ENCODE measurements at regions not wholly inside any gene's neighbourhood (a gene's known extent, or its start where the extent isn't known, plus 50 kb on each side); places are given as distances from the start of the nearest gene placed in this dataset.
A peak's percentile ranks its signal among the peaks of the same experiment; 100 is the strongest.

- Mint-ChIP-seq H3K27me3 (ENCODE audit: low read depth) (peaks cover 5% of the 10 kb centered on the region), H3K9me3 (no peaks in the 10 kb centered on the region), H3K4me3 (no peak overlapping the region), H3K27ac (ENCODE audit: unreplicated experiment) (no peak overlapping the region), H3K36me3 (ENCODE audit: low read depth) (no peaks in the 10 kb centered on the region), H3K4me1 (peaks cover 8% of the 10 kb centered on the region)
- no peak for DNase-seq (ENCODE audit: low read depth, low spot score)
- no peak for TF ChIP-seq CTCF (conservative IDR thresholded peaks at IDR 0.05)
Observed at GRCh38 chr3:20321391-20322047, 135.5 kb upstream of the SGO1 start.

GRCh38 chr3:20320489-20320888, 134.5 kb upstream of the SGO1 start:
- Mint-ChIP-seq H3K27me3 (ENCODE audit: low read depth) (peaks cover 5% of the 10 kb centered on the region), H3K27ac (ENCODE audit: unreplicated experiment) (peak overlapping the region; percentile 3), H3K36me3 (ENCODE audit: low read depth) (no peaks in the 10 kb centered on the region)

GRCh38 chr3:20319551-20319950, 133.5 kb upstream of the SGO1 start:
- Mint-ChIP-seq H3K9me3 (no peaks in the 10 kb centered on the region), H3K27ac (ENCODE audit: unreplicated experiment) (no peak overlapping the region), H3K4me3 (no peak overlapping the region), H3K36me3 (ENCODE audit: low read depth) (no peaks in the 10 kb centered on the region), H3K4me1 (peaks cover 8% of the 10 kb centered on the region), H3K27me3 (ENCODE audit: low read depth) (peaks cover 5% of the 10 kb centered on the region)
- TF ChIP-seq CTCF (conservative IDR thresholded peaks at IDR 0.05): no peak
- DNase-seq (ENCODE audit: low read depth, low spot score): no peak

More at GRCh38 chr3:20320489-20320888, 134.5 kb upstream of the SGO1 start:
- Mint-ChIP-seq H3K9me3 (no peaks in the 10 kb centered on the region), H3K4me1 (peaks cover 8% of the 10 kb centered on the region), H3K4me3 (no peak overlapping the region)
- DNase-seq (ENCODE audit: low read depth, low spot score): no peak
- no peak for TF ChIP-seq CTCF (conservative IDR thresholded peaks at IDR 0.05)

GRCh38 chr3:20317616-20318015, 131.6 kb upstream of the SGO1 start:
- DNase-seq (ENCODE audit: low read depth, low spot score): no peak
- H3K4me3 Mint-ChIP-seq: no peak overlapping the region
- peaks cover 5% of the 10 kb centered on the region for H3K27me3 Mint-ChIP-seq (ENCODE audit: low read depth)
- no peak overlapping the region for H3K27ac Mint-ChIP-seq (ENCODE audit: unreplicated experiment)
- peaks cover 2% of the 10 kb centered on the region for H3K9me3 Mint-ChIP-seq
- H3K4me1 Mint-ChIP-seq: peaks cover 8% of the 10 kb centered on the region
- TF ChIP-seq CTCF (conservative IDR thresholded peaks at IDR 0.05): no peak
- H3K36me3 Mint-ChIP-seq (ENCODE audit: low read depth): no peaks in the 10 kb centered on the region

- no peak for DNase-seq (ENCODE audit: low read depth, low spot score)
- peaks cover 5% of the 10 kb centered on the region for H3K9me3 Mint-ChIP-seq
- no peak overlapping the region for H3K4me3 Mint-ChIP-seq
- no peak for TF ChIP-seq CTCF (conservative IDR thresholded peaks at IDR 0.05)
- H3K27ac Mint-ChIP-seq (ENCODE audit: unreplicated experiment): no peak overlapping the region
- H3K36me3 Mint-ChIP-seq (ENCODE audit: low read depth): no peaks in the 10 kb centered on the region
- H3K4me1 Mint-ChIP-seq: peaks cover 8% of the 10 kb centered on the region
- peaks cover 5% of the 10 kb centered on the region for H3K27me3 Mint-ChIP-seq (ENCODE audit: low read depth)
Observed at GRCh38 chr3:20316238-20316637, 130.2 kb upstream of the SGO1 start.

All from neural crest cell (in vitro differentiated cells).